ENCODE measurements at regions not wholly inside any gene's neighbourhood (a gene's known extent, or its start where the extent isn't known, plus 50 kb on each side); places are given as distances from the start of the nearest gene placed in this dataset.

- Histone ChIP-seq H3K4me3 (ENCODE audit: low read depth, low read length, poor library complexity, severe bottlenecking) (no peak overlapping the region), H3K9me3 (ENCODE audit: low read length) (peaks cover 3% of the 10 kb centered on the region; the same call in 1 of the 2 replicates), H3K36me3 (ENCODE audit: insufficient read depth, low read length) (no peaks in the 10 kb centered on the region), H3K27ac (ENCODE audit: low read depth, low read length, poor library complexity, severe bottlenecking) (no peak overlapping the region), H2AFZ (ENCODE audit: low read length) (no peak overlapping the region), H3K79me2 (ENCODE audit: insufficient read depth, low read length) (no peaks in the 10 kb centered on the region), H3K9ac (ENCODE audit: low read length) (no peak overlapping the region), H3K27me3 (ENCODE audit: insufficient read depth, low read length) (0 out of 2 replicates have a peak, but pooled peaks cover 3% of the 10 kb centered on the region), H3K4me2 (ENCODE audit: low read length) (no peak overlapping the region), H3F3A (ENCODE audit: insufficient read depth, low read length) (no peaks in the 10 kb centered on the region), H3K9me2 (ENCODE audit: low read depth, low read length) (no peaks in the 10 kb centered on the region), H3K4me1 (ENCODE audit: insufficient read depth, low read length, severe bottlenecking) (no peaks in the 10 kb centered on the region), H4K20me1 (ENCODE audit: insufficient read depth, low read length) (no peaks in the 10 kb centered on the region)
- no peak for TF ChIP-seq EZH2 (IDR thresholded peaks at IDR 0.05; ENCODE audit: borderline replicate concordance, low read length)
- TF ChIP-seq, protein P1, sequence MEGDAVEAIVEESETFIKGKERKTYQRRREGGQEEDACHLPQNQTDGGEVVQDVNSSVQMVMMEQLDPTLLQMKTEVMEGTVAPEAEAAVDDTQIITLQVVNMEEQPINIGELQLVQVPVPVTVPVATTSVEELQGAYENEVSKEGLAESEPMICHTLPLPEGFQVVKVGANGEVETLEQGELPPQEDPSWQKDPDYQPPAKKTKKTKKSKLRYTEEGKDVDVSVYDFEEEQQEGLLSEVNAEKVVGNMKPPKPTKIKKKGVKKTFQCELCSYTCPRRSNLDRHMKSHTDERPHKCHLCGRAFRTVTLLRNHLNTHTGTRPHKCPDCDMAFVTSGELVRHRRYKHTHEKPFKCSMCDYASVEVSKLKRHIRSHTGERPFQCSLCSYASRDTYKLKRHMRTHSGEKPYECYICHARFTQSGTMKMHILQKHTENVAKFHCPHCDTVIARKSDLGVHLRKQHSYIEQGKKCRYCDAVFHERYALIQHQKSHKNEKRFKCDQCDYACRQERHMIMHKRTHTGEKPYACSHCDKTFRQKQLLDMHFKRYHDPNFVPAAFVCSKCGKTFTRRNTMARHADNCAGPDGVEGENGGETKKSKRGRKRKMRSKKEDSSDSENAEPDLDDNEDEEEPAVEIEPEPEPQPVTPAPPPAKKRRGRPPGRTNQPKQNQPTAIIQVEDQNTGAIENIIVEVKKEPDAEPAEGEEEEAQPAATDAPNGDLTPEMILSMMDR (IDR thresholded peaks at IDR 0.05; ENCODE audit: low read length): no peak
Measured at GRCh38 chr11:45435706-45436105, 149.6 kb upstream of the SYT13 start.

DNA sequence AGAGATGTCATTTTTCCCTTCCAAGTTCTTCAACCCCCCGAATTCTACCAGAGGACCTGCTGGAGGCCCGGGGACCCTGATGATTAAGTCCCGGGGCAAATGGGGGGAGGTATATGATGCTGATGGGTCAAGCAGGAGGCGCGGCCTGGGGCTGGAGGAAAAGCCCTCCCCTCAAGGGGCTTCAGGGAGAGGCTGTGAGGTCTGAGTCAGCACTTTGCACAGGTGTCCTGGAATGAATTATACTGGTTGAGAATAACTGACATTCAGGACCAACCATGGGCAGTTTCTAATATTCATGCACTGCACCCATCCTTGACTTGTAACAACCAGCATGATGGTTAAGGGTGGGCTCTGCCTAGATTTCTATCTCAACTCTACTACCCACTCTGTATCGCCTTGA is 146.8 kb upstream of the SYT13 start:
- Histone ChIP-seq H2AFZ (ENCODE audit: low read length) (no peak overlapping the region), H3K27me3 (ENCODE audit: insufficient read depth, low read length) (0 out of 2 replicates have a peak, but pooled peaks cover 4% of the 10 kb centered on the region), H3K9ac (ENCODE audit: low read length) (no peak overlapping the region), H3F3A (ENCODE audit: insufficient read depth, low read length) (no peaks in the 10 kb centered on the region), H3K36me3 (ENCODE audit: insufficient read depth, low read length) (no peaks in the 10 kb centered on the region), H4K20me1 (ENCODE audit: insufficient read depth, low read length) (no peaks in the 10 kb centered on the region), H3K4me1 (ENCODE audit: insufficient read depth, low read length, severe bottlenecking) (no peaks in the 10 kb centered on the region), H3K79me2 (ENCODE audit: insufficient read depth, low read length) (no peaks in the 10 kb centered on the region), H3K9me3 (ENCODE audit: low read length) (no peaks in the 10 kb centered on the region), H3K27ac (ENCODE audit: low read depth, low read length, poor library complexity, severe bottlenecking) (no peak overlapping the region), H3K9me2 (ENCODE audit: low read depth, low read length) (no peaks in the 10 kb centered on the region), H3K4me3 (ENCODE audit: low read depth, low read length, poor library complexity, severe bottlenecking) (no peak overlapping the region), H3K4me2 (ENCODE audit: low read length) (no peak overlapping the region)
- TF ChIP-seq EZH2 (IDR thresholded peaks at IDR 0.05; ENCODE audit: borderline replicate concordance, low read length): no peak
- TF ChIP-seq, protein P1 (IDR thresholded peaks at IDR 0.05; ENCODE audit: low read length): no peak

- Histone ChIP-seq H3K27me3 (ENCODE audit: insufficient read depth, low read length) (0 out of 2 replicates have a peak, but pooled peaks cover 4% of the 10 kb centered on the region), H3K36me3 (ENCODE audit: insufficient read depth, low read length) (no peaks in the 10 kb centered on the region), H3K4me3 (ENCODE audit: low read depth, low read length, poor library complexity, severe bottlenecking) (no peak overlapping the region), H3K9me2 (ENCODE audit: low read depth, low read length) (no peaks in the 10 kb centered on the region), H4K20me1 (ENCODE audit: insufficient read depth, low read length) (no peaks in the 10 kb centered on the region), H3K9me3 (ENCODE audit: low read length) (no peaks in the 10 kb centered on the region), H2AFZ (ENCODE audit: low read length) (no peak overlapping the region), H3K27ac (ENCODE audit: low read depth, low read length, poor library complexity, severe bottlenecking) (no peak overlapping the region), H3K4me1 (ENCODE audit: insufficient read depth, low read length, severe bottlenecking) (no peaks in the 10 kb centered on the region), H3F3A (ENCODE audit: insufficient read depth, low read length) (no peaks in the 10 kb centered on the region), H3K4me2 (ENCODE audit: low read length) (no peak overlapping the region), H3K79me2 (ENCODE audit: insufficient read depth, low read length) (no peaks in the 10 kb centered on the region), H3K9ac (ENCODE audit: low read length) (no peak overlapping the region)
- no peak for TF ChIP-seq EZH2 (IDR thresholded peaks at IDR 0.05; ENCODE audit: borderline replicate concordance, low read length)
Measured at GRCh38 chr11:45432100-45432499, 146.0 kb upstream of the SYT13 start.
